IPS-15b (cell line): ENCODE measurements at regions not wholly inside any gene's neighbourhood (a gene's known extent, or its start where the extent isn't known, plus 50 kb on each side); places are given as distances from the start of the nearest gene placed in this dataset.
"Not testable (repeated sequence)": the region's sequence is repeated elsewhere in the genome, so short reads cannot be mapped to it uniquely, and the experiment has no call there.

Experiments used
- H3K27me3 ChIP-seq: one replicate; pipeline ENCODE4 v1.6.1; 2013; ENCODE audit warnings: low read length; ENCODE audit not compliant: control insufficient read depth, insufficient read depth
- H3K36me3 ChIP-seq: one replicate; pipeline ENCODE4 v1.6.1; 2013; ENCODE audit warnings: low read length; ENCODE audit not compliant: control insufficient read depth, insufficient read depth
- H3K4me1 ChIP-seq: one replicate; pipeline ENCODE4 v1.6.1; 2013; ENCODE audit warnings: mild to moderate bottlenecking, low read length; ENCODE audit not compliant: control insufficient read depth, insufficient read depth
- H3K4me3 ChIP-seq: one replicate; pipeline ENCODE4 v1.5.1; 2013; ENCODE audit warnings: low read depth, low read length
- H3K9ac ChIP-seq: one replicate; pipeline ENCODE4 v1.6.1; 2013; ENCODE audit warnings: low read depth, mild to moderate bottlenecking, low read length
- H3K9me3 ChIP-seq: one replicate; pipeline ENCODE4 v1.6.1; 2013; ENCODE audit warnings: mild to moderate bottlenecking, low read length; ENCODE audit not compliant: control insufficient read depth, insufficient read depth

- H3K36me3 ChIP-seq = no peaks in the 10 kb centered on the region
- no peak overlapping the region for H3K4me3 ChIP-seq
- no peak overlapping the region for H3K9ac ChIP-seq
- no peaks in the 10 kb centered on the region for H3K9me3 ChIP-seq
- no peaks in the 10 kb centered on the region for H3K4me1 ChIP-seq
- H3K27me3 ChIP-seq = no peaks in the 10 kb centered on the region
Observed at GRCh38 chr3:127444761-127445160, 145.8 kb downstream of the TPRA1 start.

DNA sequence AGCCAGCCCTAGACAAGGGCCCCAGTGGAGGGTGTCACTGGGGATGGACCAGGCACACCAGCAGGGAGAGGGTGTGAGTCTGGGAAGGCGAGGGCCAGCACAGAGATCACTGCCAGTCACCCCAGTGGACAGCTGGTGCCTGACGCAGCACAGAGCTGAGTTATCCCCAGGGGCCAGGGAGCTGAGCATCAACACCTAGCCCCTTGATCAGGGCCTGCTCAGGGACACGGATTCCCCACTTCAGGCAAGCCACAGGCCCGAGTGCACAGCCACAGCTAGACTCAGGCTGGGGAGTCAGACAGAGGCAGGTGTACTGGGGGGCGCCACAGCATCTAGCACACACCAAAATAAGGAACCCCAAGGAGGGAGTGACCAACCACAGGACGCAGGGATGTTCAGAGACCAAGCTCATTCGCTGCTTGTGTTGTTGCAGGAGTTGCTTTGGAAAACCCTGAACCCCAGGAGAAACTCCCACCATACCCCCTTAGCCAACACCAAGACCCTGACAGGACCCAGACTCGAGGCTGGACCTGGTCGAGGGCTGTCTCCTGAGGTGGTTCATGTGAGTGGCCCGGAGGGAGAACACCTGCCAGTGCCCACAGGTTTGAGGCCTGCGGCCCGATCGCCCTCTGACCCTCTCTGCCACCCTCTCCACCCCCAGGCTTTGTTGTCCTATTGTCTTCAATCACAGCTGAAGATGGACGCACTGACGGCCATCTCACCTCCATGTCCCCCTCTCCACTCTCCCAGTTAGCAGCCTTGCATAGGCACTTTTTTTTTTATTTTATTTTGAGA, 146.8 kb downstream of the TPRA1 start:
- H3K36me3 ChIP-seq = no peaks in the 10 kb centered on the region
- H3K4me1 ChIP-seq = no peaks in the 10 kb centered on the region
- H3K27me3 ChIP-seq = no peaks in the 10 kb centered on the region
- H3K9ac ChIP-seq = no peak overlapping the region
- no peak overlapping the region for H3K4me3 ChIP-seq
- no peaks in the 10 kb centered on the region for H3K9me3 ChIP-seq

GRCh38 chr3:127442506-127442905, 148.0 kb downstream of the TPRA1 start:
- no peak overlapping the region for H3K9ac ChIP-seq
- no peaks in the 10 kb centered on the region for H3K4me1 ChIP-seq
- H3K9me3 ChIP-seq = no peaks in the 10 kb centered on the region
- H3K36me3 ChIP-seq = no peaks in the 10 kb centered on the region
- H3K4me3 ChIP-seq = no peak overlapping the region
- H3K27me3 ChIP-seq = no peaks in the 10 kb centered on the region

DNA sequence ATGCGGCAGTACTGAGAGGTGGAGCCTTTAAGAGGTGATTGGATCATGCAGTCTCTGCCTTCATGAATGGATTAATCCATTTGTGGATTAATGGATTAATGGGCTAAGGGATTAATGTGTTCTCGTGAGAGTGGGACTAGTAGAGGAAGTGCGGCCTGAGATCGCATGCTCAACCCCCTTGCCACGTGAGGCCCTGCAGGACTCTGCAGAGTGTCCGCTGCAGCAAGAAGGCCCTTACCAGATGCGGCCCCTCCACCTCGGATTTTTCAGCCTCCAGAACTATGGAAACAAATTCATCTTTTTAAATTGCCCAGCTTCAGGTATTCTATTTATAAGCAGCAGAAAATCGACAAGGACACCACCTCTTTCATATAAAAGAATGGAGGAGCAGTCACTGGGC, 148.8 kb downstream of the TPRA1 start:
- no peaks in the 10 kb centered on the region for H3K4me1 ChIP-seq

DNA sequence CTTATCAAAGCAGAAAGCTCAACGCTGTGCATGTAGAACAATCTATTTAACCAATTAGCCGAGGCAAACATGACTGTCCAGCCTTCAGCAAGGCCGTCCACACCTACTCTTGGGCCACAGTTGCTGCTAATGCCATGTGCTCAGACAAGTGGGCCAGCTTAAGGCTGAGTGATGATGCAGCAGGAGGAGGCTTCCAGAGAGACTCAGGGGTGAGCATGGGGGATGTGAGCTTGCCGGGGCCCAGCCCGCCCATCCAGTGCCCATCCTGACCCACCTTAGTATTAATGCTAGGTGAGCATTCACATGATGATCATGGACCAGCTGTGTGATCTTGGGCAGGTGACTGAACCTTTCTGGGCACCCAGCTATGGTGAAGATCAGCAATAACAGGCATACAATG, 150.1 kb downstream of the TPRA1 start:
- no peaks in the 10 kb centered on the region for H3K36me3 ChIP-seq
- no peak overlapping the region for H3K4me3 ChIP-seq
- H3K4me1 ChIP-seq = no peaks in the 10 kb centered on the region
- H3K27me3 ChIP-seq = no peaks in the 10 kb centered on the region
- H3K9me3 ChIP-seq = no peaks in the 10 kb centered on the region
- no peak overlapping the region for H3K9ac ChIP-seq

More for the DNA sequence above, 148.8 kb downstream of the TPRA1 start:
- H3K27me3 ChIP-seq = no peaks in the 10 kb centered on the region
- no peaks in the 10 kb centered on the region for H3K36me3 ChIP-seq
- H3K9me3 ChIP-seq = no peaks in the 10 kb centered on the region
- H3K4me3 ChIP-seq = no peak overlapping the region
- no peak overlapping the region for H3K9ac ChIP-seq

GRCh38 chr3:127439621-127440020, 150.9 kb downstream of the TPRA1 start:
- no peak overlapping the region for H3K9ac ChIP-seq
- H3K36me3 ChIP-seq = no peaks in the 10 kb centered on the region

DNA sequence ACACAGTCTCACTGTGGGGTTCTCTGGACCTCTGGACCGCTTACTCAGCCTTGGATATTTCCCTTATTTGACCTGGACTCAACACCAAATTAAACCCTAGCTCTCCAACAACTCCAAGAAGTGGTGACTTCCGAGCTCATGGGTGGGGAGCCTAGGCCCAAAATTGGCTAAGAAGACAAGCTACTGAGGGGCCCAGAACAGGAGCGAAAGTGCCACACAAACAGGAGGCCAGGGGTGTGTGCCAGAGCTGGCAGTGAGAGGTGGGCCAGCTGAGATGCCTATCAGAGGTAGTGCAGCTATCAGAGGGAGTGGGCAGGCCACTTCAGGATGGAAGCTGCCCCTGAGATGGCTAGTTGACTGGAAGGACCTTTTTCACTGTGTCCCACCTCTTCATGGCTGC, 151.1 kb upstream of the PRR20G start:
- Histone ChIP-seq H3K27me3 (no peaks in the 10 kb centered on the region), H3K9me3 (no peaks in the 10 kb centered on the region), H3K36me3 (no peaks in the 10 kb centered on the region), H3K4me3 (no peak overlapping the region), H3K4me1 (no peaks in the 10 kb centered on the region), H3K9ac (no peak overlapping the region)

More at GRCh38 chr3:127439621-127440020, 150.9 kb downstream of the TPRA1 start:
- Histone ChIP-seq H3K27me3 (no peaks in the 10 kb centered on the region), H3K4me1 (no peaks in the 10 kb centered on the region), H3K4me3 (no peak overlapping the region), H3K9me3 (no peaks in the 10 kb centered on the region)

DNA sequence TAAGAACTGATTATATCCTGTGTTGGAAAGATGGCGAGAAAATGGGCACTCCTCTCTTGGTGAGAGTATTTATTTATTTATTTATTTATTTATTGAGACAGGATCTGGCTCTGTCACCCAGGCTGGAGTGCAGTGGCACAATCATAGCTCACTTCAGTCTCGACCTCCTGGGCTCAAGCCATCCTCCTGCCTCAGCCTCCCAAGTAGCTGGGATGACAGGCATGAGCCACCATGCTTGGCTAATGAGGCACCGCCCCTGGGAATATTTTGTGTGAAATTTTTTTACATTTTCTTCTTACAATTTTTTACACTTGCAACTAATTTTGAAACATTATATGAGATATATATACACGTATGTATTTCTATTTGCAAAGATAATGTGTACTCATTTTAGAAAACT, 150.5 kb upstream of the PRR20G start:
- Histone ChIP-seq H3K9ac (no peak overlapping the region), H3K27me3 (no peaks in the 10 kb centered on the region), H3K4me3 (no peak overlapping the region), H3K36me3 (no peaks in the 10 kb centered on the region), H3K9me3 (no peaks in the 10 kb centered on the region), H3K4me1 (no peaks in the 10 kb centered on the region)

DNA sequence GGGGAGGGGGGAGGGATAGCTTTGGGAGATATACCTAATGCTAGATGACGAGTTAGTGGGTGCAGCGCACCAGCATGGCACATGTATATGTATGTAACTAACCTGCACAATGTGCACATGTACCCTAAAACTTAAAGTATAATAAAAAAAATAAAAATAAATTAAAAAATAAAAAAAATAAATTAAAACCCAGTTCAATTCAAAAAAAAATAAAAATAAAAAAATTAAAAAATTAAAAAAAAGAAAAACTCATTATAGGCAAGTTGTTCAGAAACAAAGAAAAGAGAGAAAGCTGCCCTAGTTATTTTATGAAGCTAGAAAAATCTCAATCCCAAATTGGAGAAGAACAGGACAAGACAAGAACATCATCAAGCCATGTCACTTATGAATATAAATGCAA, 147.5 kb upstream of the PRR20G start:
- not testable (repeated sequence) for H3K9ac ChIP-seq, H3K9me3 ChIP-seq, H3K4me3 ChIP-seq, H3K27me3 ChIP-seq, H3K4me1 ChIP-seq, H3K36me3 ChIP-seq

DNA sequence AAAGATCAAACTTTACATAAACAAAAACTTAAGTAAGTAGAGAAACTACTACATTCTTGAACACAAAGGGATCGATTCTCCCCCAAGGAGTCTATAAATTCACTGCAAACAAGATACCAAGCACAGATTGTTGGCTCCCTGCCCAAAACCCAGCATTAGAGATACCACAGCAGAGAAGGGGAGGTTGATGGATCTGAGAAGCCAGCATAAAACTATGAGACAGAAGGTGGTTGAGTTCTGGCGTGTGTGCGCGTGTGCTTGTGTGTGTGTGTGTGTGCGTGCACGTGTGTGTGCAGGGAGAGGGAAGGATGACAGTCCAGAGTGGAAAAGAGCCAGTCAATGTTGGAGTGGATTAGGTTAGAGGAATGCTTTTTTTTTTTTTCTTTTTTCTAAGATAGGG, 143.2 kb upstream of the PRR20G start:
- Histone ChIP-seq H3K4me1 (no peaks in the 10 kb centered on the region), H3K36me3 (no peaks in the 10 kb centered on the region), H3K27me3 (no peaks in the 10 kb centered on the region)

DNA sequence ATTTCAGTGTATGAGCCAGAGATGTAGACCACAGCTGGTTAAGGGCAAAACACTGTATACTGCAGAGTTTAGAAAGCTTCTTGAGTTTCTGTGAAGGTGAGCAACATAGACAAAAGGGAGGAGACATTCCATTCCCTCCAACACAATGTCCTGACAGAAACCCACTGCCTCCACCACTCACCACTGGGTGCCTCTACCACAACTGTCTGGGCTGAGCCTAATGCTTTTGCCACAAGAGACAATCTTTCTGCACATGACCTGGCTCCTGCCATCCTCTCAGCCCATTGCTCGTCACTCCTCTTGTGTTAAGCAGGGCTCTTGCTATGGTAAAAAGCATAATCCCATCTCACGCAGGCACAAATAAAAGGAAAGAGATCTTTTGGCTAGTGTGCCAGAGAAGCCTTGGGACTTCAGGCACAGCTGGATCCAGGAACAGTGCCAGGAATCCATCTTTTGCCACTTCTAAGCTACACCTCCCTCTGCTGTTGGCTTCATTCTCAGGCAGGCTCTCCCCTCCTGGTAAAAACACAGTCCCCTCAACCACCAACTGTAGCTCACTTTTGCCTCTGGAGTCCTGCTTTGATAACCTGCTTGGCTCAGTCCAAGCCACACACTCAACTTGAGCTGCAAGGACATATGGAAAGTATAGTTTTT, 140.6 kb upstream of the PRR20G start:
- no peaks in the 10 kb centered on the region for H3K27me3 ChIP-seq
- H3K36me3 ChIP-seq = no peaks in the 10 kb centered on the region
- H3K4me1 ChIP-seq = no peaks in the 10 kb centered on the region
- H3K9me3 ChIP-seq = no peaks in the 10 kb centered on the region
- no peak overlapping the region for H3K4me3 ChIP-seq
- H3K9ac ChIP-seq = no peak overlapping the region

More for the DNA sequence above, 143.2 kb upstream of the PRR20G start:
- H3K4me3 ChIP-seq = no peak overlapping the region
- no peak overlapping the region for H3K9ac ChIP-seq
- H3K9me3 ChIP-seq = no peaks in the 10 kb centered on the region

- Histone ChIP-seq H3K4me1 (no peaks in the 10 kb centered on the region), H3K9ac (no peak overlapping the region), H3K27me3 (no peaks in the 10 kb centered on the region), H3K9me3 (no peaks in the 10 kb centered on the region), H3K36me3 (no peaks in the 10 kb centered on the region), H3K4me3 (no peak overlapping the region)
Observed at GRCh38 chr3:127427666-127428065, 139.8 kb upstream of the PRR20G start.
